ENCODE measurements at regions not wholly inside any gene's neighbourhood (a gene's known extent, or its start where the extent isn't known, plus 50 kb on each side); places are given as distances from the start of the nearest gene placed in this dataset.

- H3K4me1 ChIP-seq (ENCODE audit: insufficient read depth, low read length) = no peaks in the 10 kb centered on the region; the same call in 1 of the 2 replicates
- H3K27me3 ChIP-seq (ENCODE audit: insufficient read depth, low read length) = no peaks in the 10 kb centered on the region
- H3K36me3 ChIP-seq (ENCODE audit: insufficient read depth, low read depth, low read length) = no peaks in the 10 kb centered on the region
- no peak overlapping the region for H3K27ac ChIP-seq (ENCODE audit: low read length)
- H3K9me3 ChIP-seq (ENCODE audit: insufficient read depth, low read depth, low read length) = no peaks in the 10 kb centered on the region
- no peak overlapping the region for H3K4me3 ChIP-seq (ENCODE audit: low read length)
- no peak overlapping the region for H3K9ac ChIP-seq (ENCODE audit: low read depth, low read length)
These were observed 433.8 kb upstream of the DCN start for GRCh38 chr12:91616416-91616815.

DNA sequence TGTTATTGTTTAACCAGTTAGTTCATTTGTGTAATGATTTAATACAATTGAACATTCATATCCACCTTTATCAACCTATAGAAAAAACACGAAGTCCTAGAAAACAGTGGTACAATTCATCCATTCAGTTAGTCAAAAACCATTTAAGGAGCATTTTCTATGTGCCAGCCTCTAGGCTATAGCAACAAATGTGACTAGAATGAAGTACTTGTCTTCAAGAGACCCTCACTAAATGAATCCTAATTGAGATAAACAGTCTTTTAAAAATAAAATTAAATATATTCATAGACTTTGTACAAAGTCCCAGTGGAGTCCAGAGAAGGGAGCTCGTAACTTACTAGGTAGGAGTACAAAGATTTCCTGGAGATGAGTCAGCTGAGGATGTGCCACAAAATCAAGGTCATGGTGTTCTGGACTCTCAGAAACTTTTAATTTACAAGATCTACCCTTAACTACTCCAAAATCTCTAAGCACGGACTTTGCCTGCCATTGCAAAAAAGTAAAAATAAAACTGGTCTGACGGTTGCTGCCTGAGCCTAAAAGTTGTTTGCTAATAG is 430.7 kb upstream of the DCN start:
- Histone ChIP-seq H3K9me3 (ENCODE audit: insufficient read depth, low read depth, low read length) (no peaks in the 10 kb centered on the region), H3K36me3 (ENCODE audit: insufficient read depth, low read depth, low read length) (no peaks in the 10 kb centered on the region), H3K4me3 (ENCODE audit: low read length) (no peak overlapping the region), H3K27ac (ENCODE audit: low read length) (no peak overlapping the region), H3K9ac (ENCODE audit: low read depth, low read length) (no peak overlapping the region), H3K4me1 (ENCODE audit: insufficient read depth, low read length) (no peaks in the 10 kb centered on the region), H3K27me3 (ENCODE audit: insufficient read depth, low read length) (no peaks in the 10 kb centered on the region)

DNA sequence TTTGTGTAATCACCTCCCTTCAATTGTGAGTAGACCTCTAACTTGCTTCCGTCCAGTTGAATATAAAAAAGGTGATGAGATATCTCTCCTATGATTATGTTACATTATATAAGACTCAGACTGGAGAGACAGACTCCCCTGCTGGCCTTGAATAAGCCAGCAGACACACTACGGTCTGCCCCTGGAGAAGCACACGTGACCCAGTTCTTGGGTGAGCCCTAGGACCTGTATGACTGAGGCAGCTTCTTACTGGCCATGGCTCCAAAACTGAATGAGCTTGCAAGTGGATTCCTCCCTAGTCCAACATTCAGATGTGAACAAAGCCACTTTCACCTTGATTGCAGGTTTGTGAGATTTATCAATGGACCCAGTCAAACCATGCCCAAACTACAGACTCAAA is 427.9 kb upstream of the DCN start:
- Histone ChIP-seq H3K4me3 (ENCODE audit: low read length) (no peak overlapping the region), H3K27me3 (ENCODE audit: insufficient read depth, low read length) (no peaks in the 10 kb centered on the region), H3K9me3 (ENCODE audit: insufficient read depth, low read depth, low read length) (no peaks in the 10 kb centered on the region), H3K4me1 (ENCODE audit: insufficient read depth, low read length) (no peaks in the 10 kb centered on the region), H3K27ac (ENCODE audit: low read length) (no peak overlapping the region), H3K9ac (ENCODE audit: low read depth, low read length) (no peak overlapping the region), H3K36me3 (ENCODE audit: insufficient read depth, low read depth, low read length) (no peaks in the 10 kb centered on the region)

- no peak overlapping the region for H3K4me3 ChIP-seq (ENCODE audit: low read length)
- H3K27ac ChIP-seq (ENCODE audit: low read length) = no peak overlapping the region
- no peaks in the 10 kb centered on the region for H3K36me3 ChIP-seq (ENCODE audit: insufficient read depth, low read depth, low read length)
- H3K27me3 ChIP-seq (ENCODE audit: insufficient read depth, low read length) = no peaks in the 10 kb centered on the region
- no peak overlapping the region for H3K9ac ChIP-seq (ENCODE audit: low read depth, low read length)
- H3K9me3 ChIP-seq (ENCODE audit: insufficient read depth, low read depth, low read length) = no peaks in the 10 kb centered on the region
- no peaks in the 10 kb centered on the region for H3K4me1 ChIP-seq (ENCODE audit: insufficient read depth, low read length)
These were observed 426.7 kb upstream of the DCN start for GRCh38 chr12:91609283-91609682.

GRCh38 chr12:91608542-91608941 is 425.9 kb upstream of the DCN start:
- Histone ChIP-seq H3K27ac (ENCODE audit: low read length) (no peak overlapping the region), H3K4me3 (ENCODE audit: low read length) (no peak overlapping the region), H3K9ac (ENCODE audit: low read depth, low read length) (no peak overlapping the region), H3K27me3 (ENCODE audit: insufficient read depth, low read length) (no peaks in the 10 kb centered on the region), H3K36me3 (ENCODE audit: insufficient read depth, low read depth, low read length) (no peaks in the 10 kb centered on the region), H3K9me3 (ENCODE audit: insufficient read depth, low read depth, low read length) (no peaks in the 10 kb centered on the region), H3K4me1 (ENCODE audit: insufficient read depth, low read length) (no peaks in the 10 kb centered on the region)

GRCh38 chr12:91606662-91607377 is 424.2 kb upstream of the DCN start:
- no peaks in the 10 kb centered on the region for H3K27me3 ChIP-seq (ENCODE audit: insufficient read depth, low read length)
- H3K4me1 ChIP-seq (ENCODE audit: insufficient read depth, low read length) = no peaks in the 10 kb centered on the region
- no peak overlapping the region for H3K27ac ChIP-seq (ENCODE audit: low read length)
- no peak overlapping the region for H3K4me3 ChIP-seq (ENCODE audit: low read length)
- no peaks in the 10 kb centered on the region for H3K9me3 ChIP-seq (ENCODE audit: insufficient read depth, low read depth, low read length)
- no peaks in the 10 kb centered on the region for H3K36me3 ChIP-seq (ENCODE audit: insufficient read depth, low read depth, low read length)
- H3K9ac ChIP-seq (ENCODE audit: low read depth, low read length) = no peak overlapping the region

- no peaks in the 10 kb centered on the region for H3K9me3 ChIP-seq (ENCODE audit: insufficient read depth, low read depth, low read length)
These were observed 422.3 kb upstream of the DCN start for GRCh38 chr12:91604897-91605296.

GRCh38 chr12:91603060-91603459 is 420.4 kb upstream of the DCN start:
- H3K9me3 ChIP-seq (ENCODE audit: insufficient read depth, low read depth, low read length) = no peaks in the 10 kb centered on the region
- no peak overlapping the region for H3K4me3 ChIP-seq (ENCODE audit: low read length)
- no peaks in the 10 kb centered on the region for H3K4me1 ChIP-seq (ENCODE audit: insufficient read depth, low read length)
- H3K27me3 ChIP-seq (ENCODE audit: insufficient read depth, low read length) = no peaks in the 10 kb centered on the region
- no peaks in the 10 kb centered on the region for H3K36me3 ChIP-seq (ENCODE audit: insufficient read depth, low read depth, low read length)
- H3K9ac ChIP-seq (ENCODE audit: low read depth, low read length) = no peak overlapping the region
- no peak overlapping the region for H3K27ac ChIP-seq (ENCODE audit: low read length)

More at GRCh38 chr12:91604897-91605296, 422.3 kb upstream of the DCN start:
- H3K4me1 ChIP-seq (ENCODE audit: insufficient read depth, low read length) = no peaks in the 10 kb centered on the region
- no peak overlapping the region for H3K27ac ChIP-seq (ENCODE audit: low read length)
- no peaks in the 10 kb centered on the region for H3K27me3 ChIP-seq (ENCODE audit: insufficient read depth, low read length)
- H3K9ac ChIP-seq (ENCODE audit: low read depth, low read length) = no peak overlapping the region
- no peaks in the 10 kb centered on the region for H3K36me3 ChIP-seq (ENCODE audit: insufficient read depth, low read depth, low read length)
- no peak overlapping the region for H3K4me3 ChIP-seq (ENCODE audit: low read length)

GRCh38 chr12:91601054-91601453 is 418.4 kb upstream of the DCN start:
- Histone ChIP-seq H3K4me1 (ENCODE audit: insufficient read depth, low read length) (no peaks in the 10 kb centered on the region), H3K9me3 (ENCODE audit: insufficient read depth, low read depth, low read length) (no peaks in the 10 kb centered on the region), H3K4me3 (ENCODE audit: low read length) (no peak overlapping the region), H3K9ac (ENCODE audit: low read depth, low read length) (no peak overlapping the region), H3K27ac (ENCODE audit: low read length) (no peak overlapping the region), H3K27me3 (ENCODE audit: insufficient read depth, low read length) (no peaks in the 10 kb centered on the region), H3K36me3 (ENCODE audit: insufficient read depth, low read depth, low read length) (no peaks in the 10 kb centered on the region)

- H3K27ac ChIP-seq (ENCODE audit: low read length) = no peak overlapping the region
- no peaks in the 10 kb centered on the region for H3K27me3 ChIP-seq (ENCODE audit: insufficient read depth, low read length)
- H3K9me3 ChIP-seq (ENCODE audit: insufficient read depth, low read depth, low read length) = no peaks in the 10 kb centered on the region
- no peaks in the 10 kb centered on the region for H3K36me3 ChIP-seq (ENCODE audit: insufficient read depth, low read depth, low read length)
- H3K4me1 ChIP-seq (ENCODE audit: insufficient read depth, low read length) = no peaks in the 10 kb centered on the region
- H3K9ac ChIP-seq (ENCODE audit: low read depth, low read length) = no peak overlapping the region
- no peak overlapping the region for H3K4me3 ChIP-seq (ENCODE audit: low read length)
These were observed 412.1 kb upstream of the DCN start for GRCh38 chr12:91594715-91595114.

DNA sequence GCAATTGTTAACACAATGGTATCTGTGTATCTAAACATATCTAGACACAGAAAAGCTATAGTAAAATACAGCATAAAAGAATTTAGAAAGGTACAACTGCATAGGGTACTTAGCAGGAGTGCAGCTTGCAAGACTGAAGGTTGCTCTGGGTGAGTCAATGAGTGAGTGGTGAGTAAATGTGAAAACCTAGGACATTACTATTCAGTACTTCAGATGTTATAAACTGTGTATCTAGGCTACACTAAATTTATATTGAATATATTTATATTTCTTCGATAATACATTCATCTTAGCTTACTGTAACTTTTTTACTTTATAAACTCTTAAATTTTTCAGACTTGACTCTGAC is 409.0 kb upstream of the DCN start:
- Histone ChIP-seq H3K27me3 (ENCODE audit: insufficient read depth, low read length) (no peaks in the 10 kb centered on the region), H3K9me3 (ENCODE audit: insufficient read depth, low read depth, low read length) (no peaks in the 10 kb centered on the region), H3K4me3 (ENCODE audit: low read length) (no peak overlapping the region), H3K36me3 (ENCODE audit: insufficient read depth, low read depth, low read length) (no peaks in the 10 kb centered on the region), H3K4me1 (ENCODE audit: insufficient read depth, low read length) (no peaks in the 10 kb centered on the region), H3K9ac (ENCODE audit: low read depth, low read length) (no peak overlapping the region), H3K27ac (ENCODE audit: low read length) (no peak overlapping the region)

DNA sequence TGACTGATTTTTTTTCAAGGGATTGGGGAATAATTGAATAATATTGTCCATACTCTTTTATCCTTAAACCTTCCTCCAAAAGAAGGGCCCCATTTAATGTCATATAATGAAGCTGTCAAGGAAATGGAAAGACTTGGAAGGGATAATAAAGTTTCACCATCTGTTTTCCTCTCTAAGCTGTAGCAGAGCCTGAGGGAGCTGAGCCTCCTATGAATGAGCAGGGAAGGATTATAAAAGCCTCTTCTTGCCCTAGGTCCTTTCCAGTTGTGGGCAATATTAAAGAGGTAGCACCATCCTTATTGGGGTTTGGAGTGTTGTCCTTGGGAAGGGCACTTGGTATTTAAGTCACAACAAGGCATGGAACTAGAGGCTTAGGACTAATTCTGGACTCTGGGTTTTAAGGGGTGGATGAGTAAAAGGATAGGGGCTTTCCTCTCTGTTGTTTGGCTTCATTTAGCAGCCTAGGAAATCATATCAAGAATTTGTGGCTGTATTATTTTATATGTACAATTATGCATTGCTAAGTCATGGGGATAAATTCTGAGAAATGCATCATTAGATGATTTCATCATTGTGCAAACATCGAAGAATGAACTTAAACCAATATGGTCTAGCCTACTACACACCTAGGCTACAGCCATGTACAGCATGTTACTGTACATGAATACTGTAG is 408.5 kb upstream of the DCN start:
- Histone ChIP-seq H3K9ac (ENCODE audit: low read depth, low read length) (no peak overlapping the region), H3K36me3 (ENCODE audit: insufficient read depth, low read depth, low read length) (no peaks in the 10 kb centered on the region), H3K9me3 (ENCODE audit: insufficient read depth, low read depth, low read length) (no peaks in the 10 kb centered on the region), H3K27ac (ENCODE audit: low read length) (no peak overlapping the region), H3K4me3 (ENCODE audit: low read length) (no peak overlapping the region), H3K27me3 (ENCODE audit: insufficient read depth, low read length) (no peaks in the 10 kb centered on the region), H3K4me1 (ENCODE audit: insufficient read depth, low read length) (no peaks in the 10 kb centered on the region)

Measured in iPS-20b (cell line).